DOHH2 (cell line): ENCODE measurements at regions not wholly inside any gene's neighbourhood (a gene's known extent, or its start where the extent isn't known, plus 50 kb on each side); places are given as distances from the start of the nearest gene placed in this dataset.

Source experiments
- H3F3A ChIP-seq: fragments of 200-600 bp; sonication (generic), shearing (Covaris generic); 2 replicates; pipeline ENCODE4 v1.6.0; 2016; ENCODE audit warnings: antibody characterized with exemption, mild to moderate bottlenecking; ENCODE audit not compliant: control insufficient read depth, insufficient read depth
- H3K27ac ChIP-seq: fragments of 200-600 bp; sonication (generic); 2 replicates; pipeline ENCODE4 v1.5.1; 2014; ENCODE audit warnings: low read depth, mild to moderate bottlenecking, low read length, moderate library complexity
- H3K27me3 ChIP-seq: fragments of 200-600 bp; sonication (generic); 2 replicates; pipeline ENCODE4 v1.6.1; 2014; ENCODE audit warnings: mild to moderate bottlenecking, low read length, mixed read lengths; ENCODE audit not compliant: control insufficient read depth
- H3K36me3 ChIP-seq: fragments of 200-600 bp; sonication (generic); 2 replicates; pipeline ENCODE4 v1.6.1; 2014; ENCODE audit warnings: mild to moderate bottlenecking, low read length, moderate library complexity, mixed read lengths; ENCODE audit not compliant: control insufficient read depth
- H3K4me1 ChIP-seq: fragments of 200-600 bp; sonication (generic); 2 replicates; pipeline ENCODE4 v1.6.1; 2014; ENCODE audit warnings: mild to moderate bottlenecking, low read length, mixed read lengths; ENCODE audit not compliant: control insufficient read depth
- H3K4me2 ChIP-seq: fragments of 200-600 bp; sonication (generic); 2 replicates; pipeline ENCODE4 v1.6.0; 2014; ENCODE audit warnings: mild to moderate bottlenecking, low read length, moderate library complexity
- H3K4me3 ChIP-seq: fragments of 200-600 bp; sonication (generic); 2 replicates; pipeline ENCODE4 v1.5.1; 2014; ENCODE audit warnings: mild to moderate bottlenecking, low read length, mixed read lengths
- H3K79me2 ChIP-seq: fragments of 200-600 bp; sonication (generic); 2 replicates; pipeline ENCODE4 v1.6.1; 2014; ENCODE audit warnings: mild to moderate bottlenecking, low read length, mixed read lengths; ENCODE audit not compliant: control insufficient read depth
- H3K9me2 ChIP-seq: fragments of 200-600 bp; sonication (generic); replicated peaks from 2 replicates; pipeline ENCODE4 v1.6.1; 2014; ENCODE audit warnings: mild to moderate bottlenecking, low read length, mixed read lengths; ENCODE audit not compliant: control insufficient read depth
- H3K9me3 ChIP-seq: fragments of 200-600 bp; sonication (generic); 2 replicates; pipeline ENCODE4 v1.6.1; 2014; ENCODE audit warnings: antibody characterized with exemption, low read length, mixed read lengths; ENCODE audit not compliant: control insufficient read depth, insufficient read depth
- H4K20me1 ChIP-seq: fragments of 200-600 bp; sonication (generic); 2 replicates; pipeline ENCODE4 v1.6.0; 2014; ENCODE audit warnings: low read depth, mild to moderate bottlenecking, antibody characterized with exemption, low read length, moderate library complexity; ENCODE audit not compliant: control insufficient read depth, insufficient read depth
- CTCF ChIP-seq: fragments of 200-600 bp; sonication (generic); IDR thresholded peaks from one replicate; pipeline ENCODE4 v1.5.1; 2014; ENCODE audit warnings: antibody characterized with exemption, mild to moderate bottlenecking, low read depth, low read length; ENCODE audit not compliant: poor library complexity, severe bottlenecking
- EZH2phosphoT487 ChIP-seq: fragments of 200-600 bp; sonication (generic); IDR thresholded peaks from 2 replicates; pipeline ENCODE4 v1.6.1; 2017; ENCODE audit warnings: borderline replicate concordance, mild to moderate bottlenecking, antibody characterized with exemption, low read length, moderate library complexity, mixed read lengths

GRCh38 chr11:121793291-121793690 lies 322.7 kb downstream of the BLID start:
- H3K27ac ChIP-seq, result no peak overlapping the region

GRCh38 chr11:121792185-121792584 lies 323.8 kb downstream of the BLID start:
- Histone ChIP-seq H3K79me2 (no peaks in the 10 kb centered on the region), H3F3A (no peaks in the 10 kb centered on the region), H3K4me3 (no peak overlapping the region), H3K9me2 (no peaks in the 10 kb centered on the region), H3K9me3 (no peaks in the 10 kb centered on the region), H3K4me2 (no peak overlapping the region), H3K36me3 (no peaks in the 10 kb centered on the region), H3K27ac (no peak overlapping the region), H3K27me3 (no peaks in the 10 kb centered on the region), H3K4me1 (peaks cover 5% of the 10 kb centered on the region; the same call in 1 of the 2 replicates), H4K20me1 (no peaks in the 10 kb centered on the region)
- TF ChIP-seq CTCF, result no peak
- TF ChIP-seq EZH2phosphoT487, result no peak

More at GRCh38 chr11:121793291-121793690, 322.7 kb downstream of the BLID start:
- H3K4me1 ChIP-seq, result peaks cover 5% of the 10 kb centered on the region; the same call in 1 of the 2 replicates
- H3F3A ChIP-seq, result no peaks in the 10 kb centered on the region
- no peaks in the 10 kb centered on the region for H3K9me3 ChIP-seq
- no peak overlapping the region for H3K4me3 ChIP-seq
- TF ChIP-seq EZH2phosphoT487 (no peak), CTCF (no peak)
- H3K27me3 ChIP-seq, result no peaks in the 10 kb centered on the region
- no peaks in the 10 kb centered on the region for H3K36me3 ChIP-seq
- no peak overlapping the region for H3K4me2 ChIP-seq
- no peaks in the 10 kb centered on the region for H4K20me1 ChIP-seq
- no peaks in the 10 kb centered on the region for H3K79me2 ChIP-seq
- H3K9me2 ChIP-seq, result no peaks in the 10 kb centered on the region

- no peak overlapping the region for H3K4me3 ChIP-seq
- peaks cover 5% of the 10 kb centered on the region; the same call in 1 of the 2 replicates for H3K4me1 ChIP-seq
- H3F3A ChIP-seq, result no peaks in the 10 kb centered on the region
- H3K36me3 ChIP-seq, result no peaks in the 10 kb centered on the region
- no peaks in the 10 kb centered on the region for H3K9me3 ChIP-seq
- no peaks in the 10 kb centered on the region for H3K27me3 ChIP-seq
- no peaks in the 10 kb centered on the region for H3K79me2 ChIP-seq
- no peak overlapping the region for H3K27ac ChIP-seq
- H3K4me2 ChIP-seq, result no peak overlapping the region
- TF ChIP-seq CTCF, result no peak
- TF ChIP-seq EZH2phosphoT487, result no peak
- H4K20me1 ChIP-seq, result no peaks in the 10 kb centered on the region
- H3K9me2 ChIP-seq, result no peaks in the 10 kb centered on the region
These were observed 325.6 kb downstream of the BLID start for GRCh38 chr11:121790430-121790829.

- no peaks in the 10 kb centered on the region for H3K27me3 ChIP-seq
- H3K4me1 ChIP-seq, result no peaks in the 10 kb centered on the region
- H3K36me3 ChIP-seq, result no peaks in the 10 kb centered on the region
- no peak overlapping the region for H3K27ac ChIP-seq
- no peaks in the 10 kb centered on the region for H3K9me3 ChIP-seq
- H3K4me3 ChIP-seq, result no peak overlapping the region
- no peaks in the 10 kb centered on the region for H3K79me2 ChIP-seq
- H3K4me2 ChIP-seq, result no peak overlapping the region
- H3F3A ChIP-seq, result no peaks in the 10 kb centered on the region
- no peaks in the 10 kb centered on the region for H3K9me2 ChIP-seq
- no peaks in the 10 kb centered on the region for H4K20me1 ChIP-seq
- TF ChIP-seq EZH2phosphoT487, result no peak
- no peak for TF ChIP-seq CTCF
These were observed 328.2 kb upstream of the SORL1-AS1 start for GRCh38 chr11:121780971-121781370.
